WTC11 (cell line): ENCODE measurements at regions not wholly inside any gene's neighbourhood (a gene's known extent, or its start where the extent isn't known, plus 50 kb on each side); places are given as distances from the start of the nearest gene placed in this dataset.

Experiments used
- ATAC-seq: fragments of 200-7000 bp; cut with Tn5 transposase; 2 replicates; pipeline ENCODE4 v1.10.0; 2021; ENCODE audit warnings: mild to moderate bottlenecking, moderate library complexity
- CTCF ChIA-PET: fragments of 300-600 bp; sonication (Branson Sonifier 250); formaldehyde crosslinking; loops from one replicate; lab custom pipeline; 2021; ENCODE audit warnings: antibody characterized with exemption; lab: Charles Lee
- POLR2A ChIA-PET: fragments of 350-600 bp; sonication (Branson Sonifier 250); formaldehyde crosslinking; loops from one replicate; lab custom pipeline; 2021; ENCODE audit warnings: antibody characterized with exemption; lab: Charles Lee
- DNase-seq: peaks from one replicate; pipeline ENCODE4 v3.0.0; 2021; ENCODE audit warnings: low spot score
- H3K27ac Mint-ChIP-seq: 2 replicates; pipeline ENCODE4 v1.8.0; 2021; ENCODE audit warnings: mixed read lengths
- H3K27me3 Mint-ChIP-seq: 2 replicates; pipeline ENCODE4 v1.8.0; 2021; ENCODE audit warnings: low read depth, mild to moderate bottlenecking, moderate library complexity, mixed read lengths
- H3K36me3 Mint-ChIP-seq: 2 replicates; pipeline ENCODE4 v1.8.0; 2021; ENCODE audit warnings: mixed read lengths
- H3K4me1 Mint-ChIP-seq: 2 replicates; pipeline ENCODE4 v1.8.0; 2022; ENCODE audit warnings: mixed read lengths
- H3K4me3 Mint-ChIP-seq: 2 replicates; pipeline ENCODE4 v1.8.0; 2021; ENCODE audit warnings: mild to moderate bottlenecking, moderate library complexity, mixed read lengths
- H3K9me3 Mint-ChIP-seq: 2 replicates; pipeline ENCODE4 v1.8.0; 2021; ENCODE audit warnings: mixed read lengths
- AFF4 ChIP-seq: sonication (generic); formaldehyde crosslinking; IDR thresholded peaks from 2 replicates; pipeline ENCODE4 v1.8.1; 2023; ENCODE audit warnings: mild to moderate bottlenecking, missing genetic modification reagents, borderline replicate concordance
- ATF2 ChIP-seq: sonication (generic); formaldehyde crosslinking; IDR thresholded peaks from 2 replicates; pipeline ENCODE4 v1.8.1; 2022; ENCODE audit warnings: low read depth, missing genetic modification reagents, borderline replicate concordance
- CTCF ChIP-seq: fragments of 200-600 bp; IDR thresholded peaks from 2 replicates; pipeline ENCODE4 v1.8.0; 2022; ENCODE audit warnings: antibody characterized with exemption
- GABPB1 ChIP-seq: sonication (generic); formaldehyde crosslinking; IDR thresholded peaks from 2 replicates; pipeline ENCODE4 v1.8.1; 2023; ENCODE audit warnings: mild to moderate bottlenecking, missing genetic modification reagents
- JAZF1 ChIP-seq: fragments of 250-450 bp; sonication (Bioruptor Pico); IDR thresholded peaks from 2 replicates; pipeline ENCODE4 v1.9.0; 2021; ENCODE audit warnings: moderate library complexity, mild to moderate bottlenecking, inconsistent platforms
- KAT7 ChIP-seq: sonication (generic); formaldehyde crosslinking; IDR thresholded peaks from 2 replicates; pipeline ENCODE4 v1.8.1; 2023; ENCODE audit warnings: missing genetic modification reagents, mild to moderate bottlenecking, borderline replicate concordance
- MXD4 ChIP-seq: fragments of 250-450 bp; sonication (Bioruptor Pico); IDR thresholded peaks from 2 replicates; pipeline ENCODE4 v1.8.0; 2021; ENCODE audit warnings: mild to moderate bottlenecking, moderate library complexity, borderline replicate concordance
- MYBL2 ChIP-seq: sonication (generic); formaldehyde crosslinking; IDR thresholded peaks from 2 replicates; pipeline ENCODE4 v1.8.1; 2023; ENCODE audit warnings: mild to moderate bottlenecking, moderate library complexity, missing genetic modification reagents
- NR1H2 ChIP-seq: sonication (generic); formaldehyde crosslinking; IDR thresholded peaks from 2 replicates; pipeline ENCODE4 v1.9.0; 2021; ENCODE audit warnings: mild to moderate bottlenecking, moderate library complexity, missing genetic modification reagents
- SOX15 ChIP-seq: fragments of 250-450 bp; sonication (Bioruptor Pico); IDR thresholded peaks from 2 replicates; pipeline ENCODE4 v1.9.0; 2021; ENCODE audit warnings: mild to moderate bottlenecking
- ZNF671 ChIP-seq: fragments of 250-450 bp; sonication (Bioruptor Pico); IDR thresholded peaks from 2 replicates; pipeline ENCODE4 v1.8.0; 2021; ENCODE audit warnings: mild to moderate bottlenecking
- TF ChIP-seq, protein P1 (sequence below): sonication (generic); formaldehyde crosslinking; conservative IDR thresholded peaks from 2 replicates; pipeline ENCODE4 v1.8.1; 2023; ENCODE audit warnings: mild to moderate bottlenecking, low read depth, missing genetic modification reagents, moderate library complexity
- TF ChIP-seq, protein P2 (sequence below): sonication (generic); formaldehyde crosslinking; conservative IDR thresholded peaks from 2 replicates; pipeline ENCODE4 v1.8.1; 2022; ENCODE audit warnings: mild to moderate bottlenecking, missing genetic modification reagents
- TF ChIP-seq, protein P3 (sequence below): sonication (generic); formaldehyde crosslinking; IDR thresholded peaks from 2 replicates; pipeline ENCODE4 v1.8.0; 2022; ENCODE audit warnings: missing genetic modification reagents
- TF ChIP-seq, protein P4 (sequence below): sonication (generic); formaldehyde crosslinking; IDR thresholded peaks from 2 replicates; pipeline ENCODE4 v1.8.1; 2023; ENCODE audit warnings: mild to moderate bottlenecking, missing genetic modification reagents

DNA sequence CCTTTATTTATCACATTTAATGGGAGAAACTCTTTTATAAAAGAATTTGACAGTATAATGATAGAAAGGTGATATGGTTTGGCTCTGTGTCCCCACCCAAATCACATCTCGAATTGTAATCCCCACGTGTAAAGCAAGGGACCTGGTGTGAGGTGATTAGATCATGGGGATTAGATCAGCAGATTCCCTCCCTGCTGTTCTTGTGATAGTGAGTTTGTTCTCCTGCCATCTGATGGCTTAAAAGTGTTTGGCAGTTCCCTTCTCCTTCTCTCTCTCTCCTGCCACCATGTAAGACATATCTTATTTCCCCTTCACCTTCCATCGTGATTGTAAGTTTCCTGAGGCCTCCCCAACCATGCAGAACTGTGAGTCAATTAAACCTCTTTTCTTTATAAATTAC is 1110.3 kb downstream of the FLRT2 start:
- no peaks in the 10 kb centered on the region for H3K27me3 Mint-ChIP-seq
- POLR2A ChIA-PET: no interaction called here

DNA sequence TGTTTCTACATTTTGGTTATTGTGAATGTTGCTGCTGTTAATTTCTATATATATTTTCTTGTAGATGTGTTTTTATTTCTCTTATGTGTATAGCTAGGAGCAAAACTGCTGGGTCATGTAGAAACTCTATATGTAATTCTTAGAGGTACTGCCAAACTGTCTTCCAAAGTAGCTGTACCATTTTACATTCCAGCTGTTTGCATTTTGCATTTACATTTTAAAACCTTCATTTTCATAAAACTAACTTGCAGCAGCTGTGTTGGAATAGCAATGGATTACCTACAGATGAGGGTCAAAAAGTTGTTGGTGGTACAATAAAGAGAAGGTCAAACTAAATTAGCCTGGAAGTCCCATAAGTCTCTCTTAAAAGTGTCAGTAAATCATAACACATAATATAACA is 1109.7 kb downstream of the FLRT2 start:
- no peak for DNase-seq
- Mint-ChIP-seq H3K27me3 (no peaks in the 10 kb centered on the region), H3K4me1 (peaks cover 8% of the 10 kb centered on the region), H3K4me3 (no peak overlapping the region), H3K36me3 (no peaks in the 10 kb centered on the region), H3K9me3 (peaks cover 5% of the 10 kb centered on the region; the same call in 1 of the 2 replicates), H3K27ac (no peak overlapping the region)
- POLR2A ChIA-PET: no interaction called here
- ATAC-seq: no peak
- CTCF ChIA-PET: no interaction called here
- no peak for TF ChIP-seq AFF4
- TF ChIP-seq, protein P1, sequence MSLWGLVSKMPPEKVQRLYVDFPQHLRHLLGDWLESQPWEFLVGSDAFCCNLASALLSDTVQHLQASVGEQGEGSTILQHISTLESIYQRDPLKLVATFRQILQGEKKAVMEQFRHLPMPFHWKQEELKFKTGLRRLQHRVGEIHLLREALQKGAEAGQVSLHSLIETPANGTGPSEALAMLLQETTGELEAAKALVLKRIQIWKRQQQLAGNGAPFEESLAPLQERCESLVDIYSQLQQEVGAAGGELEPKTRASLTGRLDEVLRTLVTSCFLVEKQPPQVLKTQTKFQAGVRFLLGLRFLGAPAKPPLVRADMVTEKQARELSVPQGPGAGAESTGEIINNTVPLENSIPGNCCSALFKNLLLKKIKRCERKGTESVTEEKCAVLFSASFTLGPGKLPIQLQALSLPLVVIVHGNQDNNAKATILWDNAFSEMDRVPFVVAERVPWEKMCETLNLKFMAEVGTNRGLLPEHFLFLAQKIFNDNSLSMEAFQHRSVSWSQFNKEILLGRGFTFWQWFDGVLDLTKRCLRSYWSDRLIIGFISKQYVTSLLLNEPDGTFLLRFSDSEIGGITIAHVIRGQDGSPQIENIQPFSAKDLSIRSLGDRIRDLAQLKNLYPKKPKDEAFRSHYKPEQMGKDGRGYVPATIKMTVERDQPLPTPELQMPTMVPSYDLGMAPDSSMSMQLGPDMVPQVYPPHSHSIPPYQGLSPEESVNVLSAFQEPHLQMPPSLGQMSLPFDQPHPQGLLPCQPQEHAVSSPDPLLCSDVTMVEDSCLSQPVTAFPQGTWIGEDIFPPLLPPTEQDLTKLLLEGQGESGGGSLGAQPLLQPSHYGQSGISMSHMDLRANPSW (CRISPR knock-in tag): no peak
- TF ChIP-seq, protein P2, sequence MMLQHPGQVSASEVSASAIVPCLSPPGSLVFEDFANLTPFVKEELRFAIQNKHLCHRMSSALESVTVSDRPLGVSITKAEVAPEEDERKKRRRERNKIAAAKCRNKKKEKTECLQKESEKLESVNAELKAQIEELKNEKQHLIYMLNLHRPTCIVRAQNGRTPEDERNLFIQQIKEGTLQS (CRISPR knock-in tag): no peak
- TF ChIP-seq ZNF671: no peak
- no peak for TF ChIP-seq GABPB1 (CRISPR knock-in tag)
- no peak for TF ChIP-seq NR1H2 (CRISPR knock-in tag)
- TF ChIP-seq JAZF1: no peak
- TF ChIP-seq, protein P3, sequence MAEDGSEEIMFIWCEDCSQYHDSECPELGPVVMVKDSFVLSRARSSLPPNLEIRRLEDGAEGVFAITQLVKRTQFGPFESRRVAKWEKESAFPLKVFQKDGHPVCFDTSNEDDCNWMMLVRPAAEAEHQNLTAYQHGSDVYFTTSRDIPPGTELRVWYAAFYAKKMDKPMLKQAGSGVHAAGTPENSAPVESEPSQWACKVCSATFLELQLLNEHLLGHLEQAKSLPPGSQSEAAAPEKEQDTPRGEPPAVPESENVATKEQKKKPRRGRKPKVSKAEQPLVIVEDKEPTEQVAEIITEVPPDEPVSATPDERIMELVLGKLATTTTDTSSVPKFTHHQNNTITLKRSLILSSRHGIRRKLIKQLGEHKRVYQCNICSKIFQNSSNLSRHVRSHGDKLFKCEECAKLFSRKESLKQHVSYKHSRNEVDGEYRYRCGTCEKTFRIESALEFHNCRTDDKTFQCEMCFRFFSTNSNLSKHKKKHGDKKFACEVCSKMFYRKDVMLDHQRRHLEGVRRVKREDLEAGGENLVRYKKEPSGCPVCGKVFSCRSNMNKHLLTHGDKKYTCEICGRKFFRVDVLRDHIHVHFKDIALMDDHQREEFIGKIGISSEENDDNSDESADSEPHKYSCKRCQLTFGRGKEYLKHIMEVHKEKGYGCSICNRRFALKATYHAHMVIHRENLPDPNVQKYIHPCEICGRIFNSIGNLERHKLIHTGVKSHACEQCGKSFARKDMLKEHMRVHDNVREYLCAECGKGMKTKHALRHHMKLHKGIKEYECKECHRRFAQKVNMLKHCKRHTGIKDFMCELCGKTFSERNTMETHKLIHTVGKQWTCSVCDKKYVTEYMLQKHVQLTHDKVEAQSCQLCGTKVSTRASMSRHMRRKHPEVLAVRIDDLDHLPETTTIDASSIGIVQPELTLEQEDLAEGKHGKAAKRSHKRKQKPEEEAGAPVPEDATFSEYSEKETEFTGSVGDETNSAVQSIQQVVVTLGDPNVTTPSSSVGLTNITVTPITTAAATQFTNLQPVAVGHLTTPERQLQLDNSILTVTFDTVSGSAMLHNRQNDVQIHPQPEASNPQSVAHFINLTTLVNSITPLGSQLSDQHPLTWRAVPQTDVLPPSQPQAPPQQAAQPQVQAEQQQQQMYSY (CRISPR knock-in tag): no peak
- TF ChIP-seq, protein P4, sequence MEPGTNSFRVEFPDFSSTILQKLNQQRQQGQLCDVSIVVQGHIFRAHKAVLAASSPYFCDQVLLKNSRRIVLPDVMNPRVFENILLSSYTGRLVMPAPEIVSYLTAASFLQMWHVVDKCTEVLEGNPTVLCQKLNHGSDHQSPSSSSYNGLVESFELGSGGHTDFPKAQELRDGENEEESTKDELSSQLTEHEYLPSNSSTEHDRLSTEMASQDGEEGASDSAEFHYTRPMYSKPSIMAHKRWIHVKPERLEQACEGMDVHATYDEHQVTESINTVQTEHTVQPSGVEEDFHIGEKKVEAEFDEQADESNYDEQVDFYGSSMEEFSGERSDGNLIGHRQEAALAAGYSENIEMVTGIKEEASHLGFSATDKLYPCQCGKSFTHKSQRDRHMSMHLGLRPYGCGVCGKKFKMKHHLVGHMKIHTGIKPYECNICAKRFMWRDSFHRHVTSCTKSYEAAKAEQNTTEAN (CRISPR knock-in tag): no peak
- no peak for TF ChIP-seq KAT7

More for the DNA sequence above, 1110.3 kb downstream of the FLRT2 start:
- peaks cover 5% of the 10 kb centered on the region; the same call in 1 of the 2 replicates for H3K9me3 Mint-ChIP-seq
- CTCF ChIA-PET: interaction anchor here (0.6 kb wide), 1 partner anchor 882 kb away, joined by 4 read pairs; no protein-coding TSS in a partner anchor
- TF ChIP-seq MYBL2 (no peak), CTCF (no peak), MXD4 (CRISPR knock-in tag) (no peak), SOX15 (CRISPR knock-in tag) (no peak), ATF2 (CRISPR knock-in tag) (no peak), JAZF1 (no peak)
- TF ChIP-seq, protein P2 (CRISPR knock-in tag): no peak
- DNase-seq: no peak
- peak; percentile 78 for ATAC-seq
- H3K36me3 Mint-ChIP-seq: no peaks in the 10 kb centered on the region
- no peak overlapping the region for H3K4me3 Mint-ChIP-seq
- peaks cover 8% of the 10 kb centered on the region for H3K4me1 Mint-ChIP-seq
- no peak overlapping the region for H3K27ac Mint-ChIP-seq
